ENCODE measurements at regions not wholly inside any gene's neighbourhood (a gene's known extent, or its start where the extent isn't known, plus 50 kb on each side); places are given as distances from the start of the nearest gene placed in this dataset.

- no peaks in the 10 kb centered on the region; a peak in 1 of 4 replicates for H3K9me3 ChIP-seq (ENCODE audit: insufficient read depth in 2 of 2, low read depth in 1 of 2, low read length in 1 of 2)
- no peak overlapping the region for H3K4me2 ChIP-seq (ENCODE audit: insufficient read depth in 1 of 2, low read depth in 2 of 2, low read length in 2 of 2)
- no peak overlapping the region for H3K18ac ChIP-seq (ENCODE audit: extremely low read depth, low read length)
- H3K79me1 ChIP-seq (ENCODE audit: low read depth, low read length) = 0 out of 2 replicates have a peak, but pooled peaks cover 2% of the 10 kb centered on the region
- no peaks in the 10 kb centered on the region for H3K23me2 ChIP-seq (ENCODE audit: low read depth, low read length)
- no peak overlapping the region for H2BK5ac ChIP-seq (ENCODE audit: low read depth, low read length)
- H3K4me1 ChIP-seq (replicated peaks in 1 of 4; ENCODE audit: control insufficient read depth in 3 of 4, insufficient read depth in 4 of 4, low read length in 3 of 4) = peaks cover 5 to 8% (median 7%) of the 10 kb centered on the region in 4 experiments; a peak in 6 of 7 replicates
- FAIRE-seq = no peak
- no peak overlapping the region for H2BK120ac ChIP-seq (replicated peaks; ENCODE audit: low read depth, low read length)
- H3K23ac ChIP-seq (ENCODE audit: insufficient read length) = no peak overlapping the region
- no peak overlapping the region for H2AK5ac ChIP-seq (ENCODE audit: low read depth, low read length)
- POLR2A ChIA-PET (ENCODE audit: partially characterized antibody) = interaction anchor here (0.6 kb wide), 1 partner anchor 152 kb away, joined by 3 read pairs; no protein-coding TSS in a partner anchor
- no peaks in the 10 kb centered on the region for H3K27me3 ChIP-seq (replicated peaks in 1 of 4; ENCODE audit: control insufficient read depth in 3 of 4, extremely low read depth in 1 of 4, insufficient read depth in 3 of 4, low read length in 3 of 4)
- no peak overlapping the region for H4K5ac ChIP-seq (ENCODE audit: insufficient read length, low read depth, low read length)
- no peak overlapping the region for H2BK15ac ChIP-seq (ENCODE audit: low read length)
- no peak overlapping the region for H3K14ac ChIP-seq (ENCODE audit: insufficient read length)
- no peak overlapping the region for H4K91ac ChIP-seq (replicated peaks; ENCODE audit: insufficient read length, low read length)
- 0 out of 8 replicates have a peak, but pooled peaks cover 0 to under 1% (median 0%) of the 10 kb centered on the region in 4 experiments for H3K36me3 ChIP-seq (ENCODE audit: control insufficient read depth in 2 of 4, insufficient read depth in 4 of 4, low read length in 3 of 4)
- no peak overlapping the region for H3K27ac ChIP-seq (ENCODE audit: low read depth, low read length)
- H2AFZ ChIP-seq (ENCODE audit: low read length) = no peak overlapping the region
- no peak overlapping the region for H3K4me3 ChIP-seq (ENCODE audit: extremely low read depth in 1 of 4, insufficient read depth in 2 of 4, low read depth in 3 of 4, low read length in 4 of 4)
- 83% methylated on average over 4 of the region's 4 CpGs; no CpG with 5 or more reads in 1 of the 2 experiments for WGBS, 2 experiments (ENCODE audit: extremely low coverage in 1 of 2, insufficient coverage in 1 of 2, insufficient read length in 1 of 2, insufficient replicate concordance in 2 of 2, low coverage in 1 of 2, low lambda C conversion rate in 2 of 2, missing lambda C conversion rate in 1 of 2)
- H4K8ac ChIP-seq (ENCODE audit: extremely low read depth, insufficient read depth, low read length) = no peak overlapping the region
- H2BK12ac ChIP-seq (ENCODE audit: low read depth, low read length) = no peak overlapping the region; the same call in 1 of the 2 replicates
- 0 out of 4 replicates have a peak, but pooled peaks cover 0 to 7% of the 10 kb centered on the region in 2 experiments for H3K79me2 ChIP-seq (ENCODE audit: control insufficient read depth in 1 of 2, insufficient read depth in 2 of 2, low read length in 2 of 2)
- H3K9ac ChIP-seq (replicated peaks in 1 of 4; ENCODE audit: extremely low read depth in 1 of 4, low read depth in 3 of 4, low read length in 3 of 4) = no peak overlapping the region
- no peak for DNase-seq (ENCODE audit: low read depth in 1 of 2, low spot score in 2 of 2)
- no peak overlapping the region for H3K56ac ChIP-seq (replicated peaks; ENCODE audit: insufficient read length, low read depth, low read length)
- H4K20me1 ChIP-seq (replicated peaks in 1 of 2; ENCODE audit: control insufficient read depth in 1 of 2, insufficient read depth in 2 of 2, low read length in 2 of 2) = no peaks in the 10 kb centered on the region
- CTCF ChIA-PET (ENCODE audit: partially characterized antibody) = interaction anchor here (1.5 to 1.6 kb wide), 2 partner anchors 13 to 59 kb away, joined by 3 read pairs; no protein-coding TSS in a partner anchor
- H2BK20ac ChIP-seq (ENCODE audit: low read length) = no peak overlapping the region
- no peak overlapping the region for H3K4ac ChIP-seq (replicated peaks; ENCODE audit: insufficient read length, low read depth, low read length)
- TF ChIP-seq, protein P1, sequence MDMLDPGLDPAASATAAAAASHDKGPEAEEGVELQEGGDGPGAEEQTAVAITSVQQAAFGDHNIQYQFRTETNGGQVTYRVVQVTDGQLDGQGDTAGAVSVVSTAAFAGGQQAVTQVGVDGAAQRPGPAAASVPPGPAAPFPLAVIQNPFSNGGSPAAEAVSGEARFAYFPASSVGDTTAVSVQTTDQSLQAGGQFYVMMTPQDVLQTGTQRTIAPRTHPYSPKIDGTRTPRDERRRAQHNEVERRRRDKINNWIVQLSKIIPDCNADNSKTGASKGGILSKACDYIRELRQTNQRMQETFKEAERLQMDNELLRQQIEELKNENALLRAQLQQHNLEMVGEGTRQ (IDR thresholded peaks at IDR 0.05; ENCODE audit: low read length) = no peak
- no peak for TF ChIP-seq BACH1 (IDR thresholded peaks at IDR 0.05; ENCODE audit: low read length)
- TF ChIP-seq POU5F1 (IDR thresholded peaks at IDR 0.05; ENCODE audit: low read depth, low read length) = no peak
- TF ChIP-seq SP2 (IDR thresholded peaks at IDR 0.05; ENCODE audit: low read length) = no peak
- TF ChIP-seq JUN (IDR thresholded peaks at IDR 0.05; ENCODE audit: low read depth, low read length) = no peak
- TF ChIP-seq ATF2 (IDR thresholded peaks at IDR 0.05; ENCODE audit: low read length) = no peak
- TF ChIP-seq FOSL1 (IDR thresholded peaks at IDR 0.05; ENCODE audit: insufficient read depth, low read depth, low read length) = no peak
- no peak for TF ChIP-seq GABPA (IDR thresholded peaks at IDR 0.05; ENCODE audit: borderline replicate concordance, insufficient read depth, low read length)
- TF ChIP-seq SRF (IDR thresholded peaks at IDR 0.05; ENCODE audit: low read depth, low read length) = no peak
- no peak for TF ChIP-seq SIN3A (conservative IDR thresholded peaks at IDR 0.05 in 1 of 2, IDR thresholded peaks at IDR 0.05 in 1 of 2; ENCODE audit: low read depth in 1 of 2, low read length in 2 of 2)
- TF ChIP-seq GTF2F1 (IDR thresholded peaks at IDR 0.05; ENCODE audit: borderline replicate concordance, low read depth, low read length) = no peak
Observed at GRCh38 chr9:672851-673250, 168.6 kb upstream of the DMRT1 start.

Measured in H1 (cell line).